ENCODE measurements at regions not wholly inside any gene's neighbourhood (a gene's known extent, or its start where the extent isn't known, plus 50 kb on each side); places are given as distances from the start of the nearest gene placed in this dataset.

DNA sequence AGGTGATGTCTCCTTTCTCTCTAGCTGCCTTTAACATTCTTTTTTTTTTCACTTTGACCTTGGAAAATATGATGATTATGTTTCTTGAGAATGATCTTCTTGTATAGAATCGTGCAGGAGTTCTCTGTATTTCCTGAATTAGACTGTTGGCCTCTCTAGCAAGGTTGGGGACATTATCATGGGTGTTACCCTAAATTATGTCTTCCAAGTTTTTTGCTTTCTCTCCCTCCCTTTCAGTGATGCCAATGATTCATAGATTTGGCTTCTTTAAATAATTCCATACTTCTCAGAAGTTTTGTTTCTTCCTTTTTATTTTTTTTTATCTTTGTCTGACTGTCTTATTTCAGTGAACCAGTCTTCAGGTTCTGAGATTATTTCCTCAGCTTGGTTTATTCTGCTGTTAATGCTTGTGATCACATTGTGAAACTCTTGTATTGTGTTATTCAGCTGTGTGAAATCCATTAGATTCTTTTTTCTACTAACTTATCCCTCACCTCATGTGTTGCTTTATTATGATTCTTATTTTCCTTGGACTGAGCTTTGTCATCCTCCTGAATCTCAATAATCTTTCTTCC, 268.4 kb upstream of the NRIP1 start:
- TF ChIP-seq ARNTL (CRISPR knock-in tag; IDR thresholded peaks at IDR 0.05; ENCODE audit: borderline replicate concordance, low read depth) (no peak), PPARA (CRISPR knock-in tag; IDR thresholded peaks at IDR 0.05; ENCODE audit: borderline replicate concordance) (no peak), ESRRG (CRISPR knock-in tag; IDR thresholded peaks at IDR 0.05) (no peak), RARB (CRISPR knock-in tag; IDR thresholded peaks at IDR 0.05) (no peak), ZNF8 (CRISPR knock-in tag; IDR thresholded peaks at IDR 0.05) (no peak), ISL1 (CRISPR knock-in tag; IDR thresholded peaks at IDR 0.05) (no peak)
- TF ChIP-seq, protein P1, sequence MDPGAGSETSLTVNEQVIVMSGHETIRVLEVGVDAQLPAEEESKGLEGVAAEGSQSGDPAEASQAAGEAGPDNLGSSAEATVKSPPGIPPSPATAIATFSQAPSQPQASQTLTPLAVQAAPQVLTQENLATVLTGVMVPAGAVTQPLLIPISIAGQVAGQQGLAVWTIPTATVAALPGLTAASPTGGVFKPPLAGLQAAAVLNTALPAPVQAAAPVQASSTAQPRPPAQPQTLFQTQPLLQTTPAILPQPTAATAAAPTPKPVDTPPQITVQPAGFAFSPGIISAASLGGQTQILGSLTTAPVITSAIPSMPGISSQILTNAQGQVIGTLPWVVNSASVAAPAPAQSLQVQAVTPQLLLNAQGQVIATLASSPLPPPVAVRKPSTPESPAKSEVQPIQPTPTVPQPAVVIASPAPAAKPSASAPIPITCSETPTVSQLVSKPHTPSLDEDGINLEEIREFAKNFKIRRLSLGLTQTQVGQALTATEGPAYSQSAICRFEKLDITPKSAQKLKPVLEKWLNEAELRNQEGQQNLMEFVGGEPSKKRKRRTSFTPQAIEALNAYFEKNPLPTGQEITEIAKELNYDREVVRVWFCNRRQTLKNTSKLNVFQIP (CRISPR knock-in tag; IDR thresholded peaks at IDR 0.05; ENCODE audit: borderline replicate concordance, low read depth): no peak
- ATAC-seq: no peak

GRCh38 chr21:15333951-15334350, 269.2 kb upstream of the NRIP1 start:
- ATAC-seq: no peak
- TF ChIP-seq ZNF565 (CRISPR knock-in tag; conservative IDR thresholded peaks at IDR 0.05; ENCODE audit: low read depth) (no peak), ZFP3 (CRISPR knock-in tag; IDR thresholded peaks at IDR 0.05) (no peak), GLIS3 (CRISPR knock-in tag; IDR thresholded peaks at IDR 0.05) (no peak), SNAI2 (CRISPR knock-in tag; IDR thresholded peaks at IDR 0.05) (no peak), PPARA (CRISPR knock-in tag; IDR thresholded peaks at IDR 0.05; ENCODE audit: borderline replicate concordance) (no peak), ZNF70 (CRISPR knock-in tag; IDR thresholded peaks at IDR 0.05) (no peak), ZC3H10 (CRISPR knock-in tag; IDR thresholded peaks at IDR 0.05) (no peak), ZNF8 (CRISPR knock-in tag; IDR thresholded peaks at IDR 0.05) (no peak), TOX (CRISPR knock-in tag; IDR thresholded peaks at IDR 0.05; ENCODE audit: borderline replicate concordance) (no peak), ESRRG (CRISPR knock-in tag; IDR thresholded peaks at IDR 0.05) (no peak), OSR1 (CRISPR knock-in tag; IDR thresholded peaks at IDR 0.05) (no peak), RARB (CRISPR knock-in tag; IDR thresholded peaks at IDR 0.05) (no peak), BACH2 (CRISPR knock-in tag; IDR thresholded peaks at IDR 0.05; ENCODE audit: borderline replicate concordance) (no peak), ISL1 (CRISPR knock-in tag; IDR thresholded peaks at IDR 0.05) (no peak), TSHZ2 (CRISPR knock-in tag; IDR thresholded peaks at IDR 0.05) (no peak), CSRNP3 (CRISPR knock-in tag; IDR thresholded peaks at IDR 0.05) (no peak), ARNTL (CRISPR knock-in tag; IDR thresholded peaks at IDR 0.05; ENCODE audit: borderline replicate concordance, low read depth) (no peak)
- TF ChIP-seq, protein P2, sequence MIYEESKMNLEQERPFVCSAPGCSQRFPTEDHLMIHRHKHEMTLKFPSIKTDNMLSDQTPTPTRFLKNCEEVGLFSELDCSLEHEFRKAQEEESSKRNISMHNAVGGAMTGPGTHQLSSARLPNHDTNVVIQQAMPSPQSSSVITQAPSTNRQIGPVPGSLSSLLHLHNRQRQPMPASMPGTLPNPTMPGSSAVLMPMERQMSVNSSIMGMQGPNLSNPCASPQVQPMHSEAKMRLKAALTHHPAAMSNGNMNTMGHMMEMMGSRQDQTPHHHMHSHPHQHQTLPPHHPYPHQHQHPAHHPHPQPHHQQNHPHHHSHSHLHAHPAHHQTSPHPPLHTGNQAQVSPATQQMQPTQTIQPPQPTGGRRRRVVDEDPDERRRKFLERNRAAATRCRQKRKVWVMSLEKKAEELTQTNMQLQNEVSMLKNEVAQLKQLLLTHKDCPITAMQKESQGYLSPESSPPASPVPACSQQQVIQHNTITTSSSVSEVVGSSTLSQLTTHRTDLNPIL (CRISPR knock-in tag; IDR thresholded peaks at IDR 0.05; ENCODE audit: low read depth): no peak

GRCh38 chr21:15343066-15343465, 278.3 kb upstream of the NRIP1 start:
- no peak for ATAC-seq
- TF ChIP-seq ZFP30 (CRISPR knock-in tag; IDR thresholded peaks at IDR 0.05): no peak
- no peak for TF ChIP-seq TCF4 (CRISPR knock-in tag; IDR thresholded peaks at IDR 0.05; ENCODE audit: borderline replicate concordance)
- TF ChIP-seq ZNF565 (CRISPR knock-in tag; conservative IDR thresholded peaks at IDR 0.05; ENCODE audit: low read depth): no peak
- no peak for TF ChIP-seq PPARA (CRISPR knock-in tag; IDR thresholded peaks at IDR 0.05; ENCODE audit: borderline replicate concordance)
- no peak for TF ChIP-seq ESRRG (CRISPR knock-in tag; IDR thresholded peaks at IDR 0.05)
- no peak for TF ChIP-seq GLIS3 (CRISPR knock-in tag; IDR thresholded peaks at IDR 0.05)
- TF ChIP-seq TSHZ2 (CRISPR knock-in tag; IDR thresholded peaks at IDR 0.05): no peak
- no peak for TF ChIP-seq ISL1 (CRISPR knock-in tag; IDR thresholded peaks at IDR 0.05)
- TF ChIP-seq, protein P1 (CRISPR knock-in tag; IDR thresholded peaks at IDR 0.05; ENCODE audit: borderline replicate concordance, low read depth): no peak

All from SK-N-SH treated with all-trans-retinoic acid at 6 μM for 48 hours (cell line).